ENCODE measurements at regions not wholly inside any gene's neighbourhood (a gene's known extent, or its start where the extent isn't known, plus 50 kb on each side); places are given as distances from the start of the nearest gene placed in this dataset.

GRCh38 chr4:29052266-29052665 is 1667.9 kb upstream of the PCDH7 start:
- intact Hi-C loops (cut with DNase I; ENCODE audit: low total_unique reads), result no loop called here
- no peaks in the 10 kb centered on the region for H3K27me3 ChIP-seq
- H3K27ac ChIP-seq, result no peak overlapping the region
- H3K36me3 ChIP-seq, result no peaks in the 10 kb centered on the region
- no peak overlapping the region for H3K4me3 ChIP-seq
- no peaks in the 10 kb centered on the region for H3K4me1 ChIP-seq
- 73 to 80% (median 76%) methylated on average over 4 of the region's 4 CpGs for WGBS, 5 donors
- no peak for TF ChIP-seq EP300 (IDR thresholded peaks at IDR 0.05)
- no peak for TF ChIP-seq POLR2A (IDR thresholded peaks at IDR 0.05)
- no peak for TF ChIP-seq CTCF (IDR thresholded peaks at IDR 0.05)
- no peak for TF ChIP-seq POLR2AphosphoS5 (IDR thresholded peaks at IDR 0.05)
- H3K9me3 ChIP-seq, result peaks cover 0 to 4% (median 0%) of the 10 kb centered on the region in 4 donors
- DNase-seq, result no peak

DNA sequence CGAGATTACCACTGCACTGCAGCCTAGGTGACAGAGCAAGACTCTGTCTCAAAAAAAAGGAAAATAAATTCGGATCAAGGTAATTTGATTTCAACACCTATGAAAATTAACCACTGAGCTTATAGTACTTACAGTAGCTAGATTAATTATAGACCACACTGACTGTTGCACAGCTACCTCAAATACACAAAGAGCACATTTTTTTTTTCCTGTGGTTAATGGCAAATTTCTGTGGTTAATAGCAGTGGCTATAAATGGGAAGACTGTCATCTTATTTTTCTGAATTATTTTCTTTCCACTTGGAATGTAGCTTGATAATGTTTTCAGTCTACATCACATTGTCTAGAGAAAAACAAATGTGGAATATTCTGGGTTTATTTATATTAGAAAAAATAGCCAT is 1661.6 kb upstream of the PCDH7 start:
- H3K36me3 ChIP-seq, result no peaks in the 10 kb centered on the region
- WGBS, 5 donors, result 57 to 81% (median 72%) methylated on average over 2 of the region's 2 CpGs
- H3K4me1 ChIP-seq, result no peaks in the 10 kb centered on the region
- H3K4me3 ChIP-seq, result no peak overlapping the region
- DNase-seq, result no peak
- no peaks in the 10 kb centered on the region for H3K9me3 ChIP-seq
- no peaks in the 10 kb centered on the region for H3K27me3 ChIP-seq
- H3K27ac ChIP-seq, result no peak overlapping the region
- no peak for TF ChIP-seq EP300 (IDR thresholded peaks at IDR 0.05)
- no peak for TF ChIP-seq POLR2A (IDR thresholded peaks at IDR 0.05)
- TF ChIP-seq CTCF (IDR thresholded peaks at IDR 0.05), result no peak
- TF ChIP-seq POLR2AphosphoS5 (IDR thresholded peaks at IDR 0.05), result no peak
- intact Hi-C loops (cut with DNase I; ENCODE audit: low total_unique reads), result no loop called here

GRCh38 chr4:29066861-29067260 is 1653.3 kb upstream of the PCDH7 start:
- Histone ChIP-seq H3K36me3 (no peaks in the 10 kb centered on the region), H3K4me1 (no peaks in the 10 kb centered on the region), H3K27ac (no peak overlapping the region), H3K27me3 (no peaks in the 10 kb centered on the region), H3K9me3 (peaks cover 0 to 6% (median 0%) of the 10 kb centered on the region in 4 donors), H3K4me3 (no peak overlapping the region)
- intact Hi-C loops (cut with DNase I; ENCODE audit: low total_unique reads), result no loop called here
- 67 to 83% (median 75%) methylated on average over 2 of the region's 2 CpGs for WGBS, 5 donors
- no peak for DNase-seq
- no peak for TF ChIP-seq EP300 (IDR thresholded peaks at IDR 0.05)
- no peak for TF ChIP-seq POLR2A (IDR thresholded peaks at IDR 0.05)
- no peak for TF ChIP-seq POLR2AphosphoS5 (IDR thresholded peaks at IDR 0.05)
- no peak for TF ChIP-seq CTCF (IDR thresholded peaks at IDR 0.05)

DNA sequence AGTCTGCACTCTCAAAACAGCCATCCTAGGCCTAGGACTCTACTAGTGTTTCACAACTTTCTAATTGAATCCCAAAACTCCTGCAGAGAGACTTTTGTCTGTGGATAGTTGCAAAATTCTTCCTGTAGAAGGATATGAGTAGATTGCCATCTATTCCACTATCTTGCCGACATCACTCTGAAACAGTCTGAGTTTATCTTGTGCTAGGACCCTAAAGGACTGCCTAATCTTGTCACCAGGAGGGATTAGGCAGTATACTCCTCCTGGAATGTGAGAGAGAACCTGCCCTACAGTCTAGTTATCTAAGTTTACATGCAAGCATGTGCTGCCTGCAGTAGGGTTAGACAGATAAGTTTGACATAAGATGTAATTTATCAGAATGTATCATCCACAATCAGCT is 1646.6 kb upstream of the PCDH7 start:
- intact Hi-C loops (cut with DNase I; ENCODE audit: low total_unique reads), result no loop called here
- Histone ChIP-seq H3K27ac (no peak overlapping the region), H3K4me3 (no peak overlapping the region), H3K27me3 (no peaks in the 10 kb centered on the region), H3K36me3 (no peaks in the 10 kb centered on the region), H3K9me3 (peaks cover 0 to 24% (median 13%) of the 10 kb centered on the region in 4 donors), H3K4me1 (no peaks in the 10 kb centered on the region)
- no peak for DNase-seq
- TF ChIP-seq EP300 (IDR thresholded peaks at IDR 0.05) (no peak), POLR2AphosphoS5 (IDR thresholded peaks at IDR 0.05) (no peak), CTCF (IDR thresholded peaks at IDR 0.05) (no peak), POLR2A (IDR thresholded peaks at IDR 0.05) (no peak)
- WGBS, 5 donors, result 54 to 76% (median 56%) methylated on average over 1 of the region's 1 CpG
